Activated CD4-positive, alpha-beta memory T cell treated with anti-CD3 and anti-CD28 coated beads, Interleukin-2, amount 10 ng/mL, durations not matched to agents 7 days and 5 days (primary cell): ENCODE measurements at regions not wholly inside any gene's neighbourhood (a gene's known extent, or its start where the extent isn't known, plus 50 kb on each side); places are given as distances from the start of the nearest gene placed in this dataset.
A peak's percentile ranks its signal among the peaks of the same experiment; 100 is the strongest.

Experiments
- CTCF ChIA-PET: fragments of 350-600 bp; sonication (Branson Sonifier 250); formaldehyde crosslinking; loops from one replicate; lab custom pipeline; 2021; ENCODE audit warnings: antibody characterized with exemption, inconsistent platforms; lab: Charles Lee
- POLR2A ChIA-PET: fragments of 350-600 bp; sonication (Branson Sonifier 250); formaldehyde crosslinking; loops from one replicate; lab custom pipeline; 2021; ENCODE audit warnings: antibody characterized with exemption; lab: Charles Lee
- DNase-seq: peaks from one replicate; pipeline ENCODE4 v3.0.0-alpha.2; 2020
- H3K27ac Mint-ChIP-seq: one replicate; pipeline ENCODE4 v1.8.0; 2021; ENCODE audit warnings: mild to moderate bottlenecking, mixed read lengths
- H3K27me3 Mint-ChIP-seq: one replicate; pipeline ENCODE4 v1.8.0; 2021; ENCODE audit warnings: mixed read lengths
- H3K36me3 Mint-ChIP-seq: one replicate; pipeline ENCODE4 v1.8.0; 2021; ENCODE audit warnings: low read depth, mixed read lengths
- H3K4me1 Mint-ChIP-seq: one replicate; pipeline ENCODE4 v1.8.0; 2021; ENCODE audit warnings: mixed read lengths
- H3K4me3 Mint-ChIP-seq: one replicate; pipeline ENCODE4 v1.8.0; 2021; ENCODE audit warnings: mild to moderate bottlenecking, mixed read lengths
- H3K9me3 Mint-ChIP-seq: one replicate; pipeline ENCODE4 v1.8.0; 2021; ENCODE audit warnings: mixed read lengths

DNA sequence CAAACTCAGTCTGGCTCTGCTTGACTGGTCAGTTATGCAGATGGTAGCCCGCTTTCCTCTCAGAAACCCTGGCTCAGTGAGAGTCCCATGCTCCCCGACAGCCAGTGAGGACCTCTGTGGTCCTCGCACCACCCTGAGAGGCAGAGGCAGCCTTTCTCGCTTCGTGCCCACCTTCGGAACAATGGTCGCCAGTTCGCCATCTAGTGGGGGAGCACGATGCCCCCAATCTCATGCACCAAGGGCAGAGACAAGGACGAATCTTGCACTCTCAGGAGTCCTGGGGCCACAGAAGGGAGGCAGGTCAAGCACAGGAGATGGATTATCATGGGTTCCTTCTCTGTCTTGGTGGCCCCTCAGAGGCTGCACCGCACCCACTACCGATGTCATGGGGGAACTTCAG lies 75.2 kb downstream of the RHCG start:
- Mint-ChIP-seq H3K27ac (no peak overlapping the region), H3K4me1 (peaks cover 2% of the 10 kb centered on the region), H3K4me3 (no peak overlapping the region), H3K36me3 (no peaks in the 10 kb centered on the region), H3K27me3 (peaks cover 55% of the 10 kb centered on the region), H3K9me3 (no peaks in the 10 kb centered on the region)
- ChIA-PET POLR2A (no interaction called here), CTCF (interaction anchor here (0.5 to 1.5 kb wide), 2 partner anchors 62 to 161 kb away, joined by 3 to 10 read pairs; no protein-coding TSS in a partner anchor)
- no peak for DNase-seq

- POLR2A ChIA-PET, result no interaction called here
- Mint-ChIP-seq H3K4me1 (peaks cover 4% of the 10 kb centered on the region), H3K36me3 (no peaks in the 10 kb centered on the region), H3K27ac (no peak overlapping the region), H3K4me3 (no peak overlapping the region), H3K27me3 (peaks cover 67% of the 10 kb centered on the region), H3K9me3 (no peaks in the 10 kb centered on the region)
- DNase-seq, result peak; percentile 62
- CTCF ChIA-PET, result interaction anchor here (0.8 to 1.6 kb wide), 3 partner anchors 10 to 61 kb away, joined by 4 to 15 read pairs (median 5); no protein-coding TSS in a partner anchor
Observed at GRCh38 chr15:89419370-89419984, 76.9 kb downstream of the RHCG start.

DNA sequence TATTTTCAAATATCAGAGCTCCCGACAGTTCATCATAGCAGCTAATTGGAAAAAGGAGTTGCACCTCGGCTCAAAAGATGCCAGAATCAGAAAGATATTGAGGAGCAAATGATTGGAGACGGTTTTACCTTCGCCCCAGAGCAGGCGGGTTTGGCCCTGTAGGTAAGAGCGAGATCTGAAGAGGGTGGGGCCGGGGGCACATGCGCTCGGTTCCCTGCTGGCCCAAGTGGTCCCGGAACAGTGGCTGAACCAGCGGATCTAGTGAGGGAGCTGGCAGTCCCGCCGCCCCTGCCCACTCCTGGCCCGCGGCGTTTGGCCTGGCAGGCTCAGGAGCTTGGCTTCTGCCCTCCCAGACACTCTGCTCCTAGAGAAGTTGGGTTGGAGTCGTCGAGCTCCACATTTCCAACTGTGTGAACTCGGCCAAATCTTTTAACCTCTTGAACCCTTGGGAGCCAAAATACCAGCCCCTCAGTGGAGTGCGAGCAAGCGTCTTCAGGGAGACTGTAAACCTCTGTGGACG lies 79.1 kb downstream of the RHCG start:
- no peak overlapping the region for H3K27ac Mint-ChIP-seq
- H3K36me3 Mint-ChIP-seq, result no peaks in the 10 kb centered on the region
- CTCF ChIA-PET, result interaction anchor here (0.7 to 3.9 kb wide), 2 partner anchors 13 to 59 kb away, joined by 3 to 12 read pairs; no protein-coding TSS in a partner anchor
- H3K9me3 Mint-ChIP-seq, result no peaks in the 10 kb centered on the region
- no peak overlapping the region for H3K4me3 Mint-ChIP-seq
- POLR2A ChIA-PET, result interaction anchor here (1.6 kb wide), 1 partner anchor 59 kb away, joined by 3 read pairs; no protein-coding TSS in a partner anchor
- no peak for DNase-seq
- H3K4me1 Mint-ChIP-seq, result peaks cover 6% of the 10 kb centered on the region
- peaks cover 76% of the 10 kb centered on the region for H3K27me3 Mint-ChIP-seq

- Mint-ChIP-seq H3K9me3 (no peaks in the 10 kb centered on the region), H3K4me1 (peaks cover 10% of the 10 kb centered on the region), H3K27me3 (peaks cover 77% of the 10 kb centered on the region), H3K36me3 (no peaks in the 10 kb centered on the region), H3K4me3 (no peak overlapping the region), H3K27ac (no peak overlapping the region)
- CTCF ChIA-PET, result interaction anchor here (0.7 to 3.9 kb wide), 3 partner anchors 13 to 58 kb away, joined by 3 to 12 read pairs (median 3); no protein-coding TSS in a partner anchor
- peak; percentile 82 for DNase-seq
- POLR2A ChIA-PET, result interaction anchor here (1.6 kb wide), 1 partner anchor 58 kb away, joined by 3 read pairs; no protein-coding TSS in a partner anchor
Observed at GRCh38 chr15:89416339-89417183, 79.8 kb downstream of the RHCG start.

DNA sequence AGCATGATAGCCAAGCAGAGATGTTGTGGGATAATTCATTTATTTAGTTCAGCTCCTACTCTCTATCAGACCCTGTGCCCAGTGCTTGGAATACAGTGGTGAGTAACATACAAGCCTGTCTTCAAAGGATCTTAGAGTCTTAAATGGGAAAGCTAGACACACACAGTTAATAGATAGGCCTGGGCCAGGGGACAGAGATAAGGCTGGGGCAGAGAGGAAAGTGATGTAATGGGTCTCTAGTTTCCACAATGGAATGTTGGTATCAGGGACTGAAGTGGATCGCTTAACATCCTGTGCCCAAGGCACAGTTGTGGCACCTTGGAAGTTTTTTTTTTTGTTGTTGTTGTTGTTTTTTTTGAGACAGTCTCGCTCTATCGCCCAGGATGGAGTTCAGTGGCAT lies 79.9 kb upstream of the POLG start:
- H3K9me3 Mint-ChIP-seq, result no peaks in the 10 kb centered on the region
- no peak overlapping the region for H3K27ac Mint-ChIP-seq
- DNase-seq, result no peak
- peaks cover 86% of the 10 kb centered on the region for H3K27me3 Mint-ChIP-seq
- POLR2A ChIA-PET, result interaction anchor here (0.8 kb wide), 1 partner anchor 46 kb away, joined by 3 read pairs; no protein-coding TSS in a partner anchor
- H3K4me3 Mint-ChIP-seq, result no peak overlapping the region
- CTCF ChIA-PET, result interaction anchor here (3.9 kb wide), 1 partner anchor 56 kb away, joined by 12 read pairs; no protein-coding TSS in a partner anchor
- peaks cover 16% of the 10 kb centered on the region for H3K4me1 Mint-ChIP-seq
- no peaks in the 10 kb centered on the region for H3K36me3 Mint-ChIP-seq

DNA sequence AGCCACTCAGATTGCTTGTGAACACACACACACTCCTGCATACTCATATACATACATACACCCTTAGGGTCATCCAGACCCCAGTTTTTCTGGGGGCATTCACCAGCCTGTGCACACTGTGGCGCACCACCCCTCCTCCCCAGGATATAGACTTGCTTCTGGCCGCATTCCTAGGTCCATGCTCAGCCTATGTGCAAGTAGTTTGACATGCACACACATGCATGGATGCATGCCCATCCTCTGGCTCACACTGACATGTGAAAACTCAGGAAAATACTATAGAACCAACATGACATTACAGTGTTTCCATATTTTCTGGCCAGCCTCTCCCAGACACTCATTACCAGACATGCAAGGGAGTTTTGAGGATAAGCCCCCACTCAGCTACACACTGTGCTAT lies 79.3 kb upstream of the POLG start:
- Mint-ChIP-seq H3K27ac (no peak overlapping the region), H3K4me1 (peaks cover 23% of the 10 kb centered on the region), H3K36me3 (no peaks in the 10 kb centered on the region), H3K27me3 (peaks cover 88% of the 10 kb centered on the region), H3K4me3 (no peak overlapping the region), H3K9me3 (no peaks in the 10 kb centered on the region)
- DNase-seq, result no peak
- CTCF ChIA-PET, result interaction anchor here (3.9 kb wide), 1 partner anchor 55 kb away, joined by 12 read pairs; no protein-coding TSS in a partner anchor
- POLR2A ChIA-PET, result interaction anchor here (0.8 kb wide), 1 partner anchor 45 kb away, joined by 3 read pairs; no protein-coding TSS in a partner anchor

- H3K4me1 Mint-ChIP-seq, result peaks cover 32% of the 10 kb centered on the region
- peaks cover 92% of the 10 kb centered on the region for H3K27me3 Mint-ChIP-seq
- H3K27ac Mint-ChIP-seq, result no peak overlapping the region
- no peaks in the 10 kb centered on the region for H3K9me3 Mint-ChIP-seq
- ChIA-PET CTCF (interaction anchor here (0.6 to 1.0 kb wide), 2 partner anchors 12 to 128 kb away, joined by 3 to 4 read pairs; no protein-coding TSS in a partner anchor), POLR2A (interaction anchor here (0.6 kb wide), 1 partner anchor 34 kb away, joined by 3 read pairs; no protein-coding TSS in a partner anchor)
- H3K4me3 Mint-ChIP-seq, result no peak overlapping the region
- no peaks in the 10 kb centered on the region for H3K36me3 Mint-ChIP-seq
- no peak for DNase-seq
Observed at GRCh38 chr15:89412905-89413411, 78.3 kb upstream of the POLG start.

GRCh38 chr15:89410039-89410435 lies 75.4 kb upstream of the POLG start:
- no peaks in the 10 kb centered on the region for H3K36me3 Mint-ChIP-seq
- no peak overlapping the region for H3K27ac Mint-ChIP-seq
- no peak for DNase-seq
- H3K27me3 Mint-ChIP-seq, result peaks cover 92% of the 10 kb centered on the region
- no peaks in the 10 kb centered on the region for H3K9me3 Mint-ChIP-seq
- H3K4me1 Mint-ChIP-seq, result peaks cover 50% of the 10 kb centered on the region
- peak overlapping the region; percentile 76 for H3K4me3 Mint-ChIP-seq
- POLR2A ChIA-PET, result interaction anchor here (1.4 kb wide), 1 partner anchor 33 kb away, joined by 4 read pairs; no protein-coding TSS in a partner anchor
- CTCF ChIA-PET, result interaction anchor here (1.7 kb wide), 1 partner anchor 47 kb away, joined by 4 read pairs; no protein-coding TSS in a partner anchor

DNA sequence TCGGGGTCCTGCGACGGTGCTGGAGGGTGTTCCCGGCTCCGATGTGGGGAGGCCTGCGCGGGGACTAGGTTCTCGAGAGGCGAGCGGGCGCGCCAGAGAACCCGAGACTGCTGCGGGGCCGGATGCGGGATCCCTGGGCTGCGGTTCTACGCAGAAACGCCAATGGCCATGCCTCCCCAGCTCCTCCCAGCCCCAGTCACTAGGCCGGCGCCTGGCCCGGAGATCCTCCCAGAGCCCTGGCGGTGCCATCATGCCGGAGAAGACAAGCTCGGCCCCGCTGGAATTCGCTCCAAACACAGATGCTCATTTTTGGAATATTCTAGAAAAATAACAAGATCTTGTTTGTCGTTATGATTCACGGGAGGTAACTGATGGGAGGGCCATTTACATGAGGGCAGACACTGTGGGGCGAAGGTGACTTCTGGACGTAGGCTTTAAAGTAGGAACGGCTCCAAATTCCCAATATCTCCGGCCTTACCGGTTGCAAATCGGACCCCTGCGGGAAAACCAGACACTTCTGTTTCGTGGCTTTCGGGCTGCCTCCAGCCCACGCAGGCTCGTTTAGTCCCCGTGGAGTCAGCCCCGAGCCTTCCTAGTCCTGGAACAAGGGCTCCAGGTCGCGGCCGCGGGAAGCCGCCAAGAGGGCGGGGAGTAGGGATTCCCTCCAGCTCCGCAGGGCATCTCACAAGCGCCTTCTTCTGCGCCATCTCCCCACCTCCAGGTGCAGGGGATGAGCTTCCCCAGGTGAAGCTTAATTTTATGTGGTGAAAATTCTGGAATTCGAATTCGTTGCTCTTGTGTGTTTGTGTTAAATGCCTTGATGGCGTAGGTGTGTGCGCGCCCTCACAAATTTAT lies 74.8 kb upstream of the POLG start:
- Mint-ChIP-seq H3K4me1 (peaks cover 55% of the 10 kb centered on the region), H3K27me3 (peaks cover 94% of the 10 kb centered on the region), H3K4me3 (peak overlapping the region; percentile 76), H3K36me3 (no peaks in the 10 kb centered on the region), H3K27ac (no peak overlapping the region), H3K9me3 (no peaks in the 10 kb centered on the region)
- ChIA-PET CTCF (interaction anchor here (0.6 to 1.7 kb wide), 3 partner anchors 34 to 276 kb away, joined by 3 to 4 read pairs (median 4); no protein-coding TSS in a partner anchor), POLR2A (interaction anchor here (0.6 to 1.4 kb wide), 3 partner anchors 23 to 37 kb away, joined by 3 to 4 read pairs (median 3); no protein-coding TSS in a partner anchor)
- peak; percentile 36 for DNase-seq

DNA sequence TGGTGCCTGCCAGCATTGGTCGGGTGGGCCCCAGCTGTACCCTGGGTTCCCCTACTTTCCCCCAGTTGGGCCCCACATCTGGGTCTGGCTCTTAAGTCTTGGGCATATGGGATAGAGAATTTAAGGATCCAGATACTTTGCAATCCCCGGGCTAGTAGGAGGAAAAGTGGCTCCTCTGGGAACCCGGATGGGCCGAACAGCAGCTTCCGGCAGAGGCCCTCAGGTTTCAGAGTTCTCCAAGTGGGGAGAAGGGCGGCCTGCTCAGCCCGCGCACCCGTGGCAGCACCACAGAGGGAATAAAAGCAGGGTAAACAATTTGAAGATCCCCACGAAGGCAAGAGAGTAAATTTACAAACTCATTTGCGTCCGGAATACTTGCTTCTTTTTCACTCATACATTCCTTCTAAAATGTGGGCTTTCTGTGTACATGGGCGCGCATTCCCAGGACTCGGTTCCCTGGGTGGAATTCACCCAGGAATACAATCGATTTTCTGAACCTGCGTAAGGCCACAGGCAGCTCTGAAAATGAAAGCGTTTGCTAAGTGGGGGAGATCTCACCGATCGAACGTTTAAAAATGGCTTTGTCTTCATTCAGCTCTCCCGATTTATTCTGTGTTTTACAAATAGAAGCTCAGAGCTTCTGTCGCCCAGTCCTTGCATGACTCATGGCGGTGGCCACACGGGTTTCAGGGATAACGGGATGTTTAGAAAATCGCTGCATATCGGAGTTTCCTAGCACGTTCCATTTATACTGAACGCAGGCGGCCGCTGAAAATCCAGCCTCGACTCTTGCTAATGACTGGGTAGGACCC lies 74.0 kb upstream of the POLG start:
- Mint-ChIP-seq H3K9me3 (no peaks in the 10 kb centered on the region), H3K36me3 (no peaks in the 10 kb centered on the region), H3K27me3 (peaks cover 94% of the 10 kb centered on the region), H3K27ac (no peak overlapping the region), H3K4me3 (peak overlapping the region; percentile 76), H3K4me1 (peaks cover 55% of the 10 kb centered on the region)
- ChIA-PET CTCF (interaction anchor here (0.6 to 1.7 kb wide), 4 partner anchors 29 to 275 kb away, joined by 3 to 4 read pairs (median 4); no protein-coding TSS in a partner anchor), POLR2A (interaction anchor here (0.7 to 1.4 kb wide), 2 partner anchors 32 to 36 kb away, joined by 3 to 4 read pairs; no protein-coding TSS in a partner anchor)
- no peak for DNase-seq
